GM19193 (cell line): ENCODE measurements at regions not wholly inside any gene's neighbourhood (a gene's known extent, or its start where the extent isn't known, plus 50 kb on each side); places are given as distances from the start of the nearest gene placed in this dataset.

ENCODE experiments used
- POLR2A ChIP-seq: IDR thresholded peaks from 4 replicates; pipeline ENCODE4 v1.6.1; 2011; ENCODE audit not compliant: insufficient read depth, insufficient read length; ENCODE audit errors: extremely low read depth

DNA sequence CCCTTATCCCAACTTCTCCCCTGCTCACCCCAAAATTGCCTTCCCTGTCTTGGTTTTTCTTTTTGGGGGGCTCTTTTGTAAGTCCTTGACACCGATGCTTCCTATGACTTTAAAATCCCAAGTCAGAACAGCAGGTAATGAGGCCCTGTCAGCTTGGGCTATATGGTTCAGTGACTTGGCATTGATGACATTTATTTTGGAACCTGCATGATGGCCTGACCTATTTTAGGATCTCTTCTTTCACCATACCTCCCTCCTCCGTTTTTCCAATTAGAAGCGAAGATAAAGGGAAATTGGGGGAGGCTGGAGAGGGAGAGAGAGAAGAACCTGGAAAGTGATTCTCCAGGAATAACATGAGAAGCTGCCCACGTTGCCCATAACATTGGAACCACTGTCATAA, 424.9 kb upstream of the AUTS2 start:
- TF ChIP-seq POLR2A, result no peak

DNA sequence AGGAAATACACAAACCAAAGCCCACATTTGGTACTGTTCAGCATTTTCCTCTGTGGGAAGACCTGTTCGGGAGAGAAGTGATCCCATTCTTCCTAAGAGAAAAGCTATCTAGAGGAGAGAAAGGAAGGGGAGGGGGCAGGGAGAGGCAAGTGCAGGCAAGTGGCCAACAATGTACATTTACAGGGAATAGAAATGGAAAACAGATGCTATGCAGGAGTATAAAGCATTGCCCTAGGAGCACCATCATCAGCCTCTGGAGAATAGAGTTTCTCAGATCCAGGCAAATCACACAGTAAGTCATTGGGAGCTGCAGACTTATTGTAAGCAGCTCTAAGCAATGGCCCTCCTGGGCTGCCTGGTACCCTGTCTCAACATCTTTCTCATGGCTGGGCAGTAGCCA, 424.4 kb upstream of the AUTS2 start:
- no peak for TF ChIP-seq POLR2A

DNA sequence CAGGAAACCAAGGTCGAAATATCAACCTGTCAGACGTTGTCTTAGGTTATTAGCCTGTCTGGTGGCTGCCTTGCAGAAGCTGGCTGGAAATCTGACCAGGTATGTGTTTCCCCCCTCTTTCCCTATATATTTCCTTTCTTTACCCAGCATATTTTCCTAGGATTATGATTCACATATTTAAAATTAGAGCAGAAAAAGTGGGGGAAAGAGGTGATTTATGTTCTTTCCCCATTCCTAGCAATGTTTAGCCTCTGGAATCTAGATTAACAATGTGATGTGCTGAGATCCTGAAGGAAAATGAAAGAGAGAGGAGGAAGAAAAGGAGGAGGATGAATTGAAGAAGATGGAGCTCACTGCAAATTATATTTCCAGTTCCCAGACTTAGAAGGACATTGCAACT, 421.4 kb upstream of the AUTS2 start:
- TF ChIP-seq POLR2A, result no peak

DNA sequence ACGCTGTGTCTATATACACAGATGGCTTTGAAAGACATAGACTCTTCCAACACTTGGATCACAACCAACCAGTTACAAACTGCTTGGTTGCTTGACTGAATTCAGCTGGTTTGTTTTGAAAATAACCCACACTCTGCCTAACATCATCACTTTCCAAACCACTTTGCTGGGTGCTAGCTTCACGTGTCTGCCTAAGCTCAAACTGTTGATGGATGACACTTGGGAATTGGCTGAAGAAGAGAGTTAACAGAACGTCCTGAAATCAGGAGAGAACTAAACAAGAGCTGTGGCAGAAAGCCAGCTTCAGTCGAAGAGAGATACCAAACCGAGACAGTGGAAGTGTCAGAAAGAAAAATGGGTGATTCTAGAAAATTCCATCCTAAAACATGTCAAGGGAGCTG, 420.8 kb upstream of the AUTS2 start:
- TF ChIP-seq POLR2A, result no peak

DNA sequence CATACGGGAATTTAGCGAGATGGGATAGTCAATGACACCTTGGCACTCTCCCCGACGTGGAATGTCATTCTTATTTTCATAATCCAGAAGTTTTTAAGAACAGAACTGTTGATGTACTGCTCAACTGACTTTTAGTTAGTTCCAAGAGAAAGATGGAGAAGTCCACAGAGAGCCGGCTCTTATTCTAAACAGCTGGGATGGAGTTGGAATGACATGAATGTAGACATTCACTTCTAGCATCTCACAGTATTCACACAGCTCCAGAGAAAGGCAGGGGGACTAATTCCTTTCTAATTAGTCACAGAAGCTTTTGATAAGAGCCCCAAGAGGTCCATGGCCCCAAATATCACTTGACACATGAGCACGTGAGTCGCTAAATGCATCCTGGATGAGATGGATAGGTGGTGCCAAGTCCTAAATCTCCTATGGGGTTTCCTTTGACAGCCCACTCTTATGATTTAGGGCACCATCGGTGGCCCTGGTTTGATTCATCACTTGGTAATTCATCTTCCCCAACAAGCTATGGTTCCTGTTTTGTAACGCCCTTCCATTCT, 420.3 kb upstream of the AUTS2 start:
- TF ChIP-seq POLR2A, result no peak

DNA sequence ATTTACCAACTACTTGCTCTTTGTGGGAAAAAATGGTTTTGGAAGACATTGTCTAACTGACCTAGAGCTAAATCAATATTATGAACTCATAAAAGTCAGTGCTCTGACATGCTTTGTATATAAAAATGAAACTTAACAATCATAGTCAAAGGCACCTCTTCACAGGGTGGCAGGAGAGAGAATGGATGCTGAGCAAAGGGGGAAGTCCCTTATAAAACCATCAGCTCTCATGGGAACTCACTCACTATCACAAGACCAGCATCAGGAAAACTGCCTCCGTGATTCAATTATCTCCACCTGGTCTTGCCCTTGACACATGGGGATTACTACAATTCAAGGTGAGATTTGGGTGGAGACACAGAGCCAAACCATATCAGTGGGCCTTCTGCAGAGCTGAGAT, 417.6 kb upstream of the AUTS2 start:
- TF ChIP-seq POLR2A, result no peak

DNA sequence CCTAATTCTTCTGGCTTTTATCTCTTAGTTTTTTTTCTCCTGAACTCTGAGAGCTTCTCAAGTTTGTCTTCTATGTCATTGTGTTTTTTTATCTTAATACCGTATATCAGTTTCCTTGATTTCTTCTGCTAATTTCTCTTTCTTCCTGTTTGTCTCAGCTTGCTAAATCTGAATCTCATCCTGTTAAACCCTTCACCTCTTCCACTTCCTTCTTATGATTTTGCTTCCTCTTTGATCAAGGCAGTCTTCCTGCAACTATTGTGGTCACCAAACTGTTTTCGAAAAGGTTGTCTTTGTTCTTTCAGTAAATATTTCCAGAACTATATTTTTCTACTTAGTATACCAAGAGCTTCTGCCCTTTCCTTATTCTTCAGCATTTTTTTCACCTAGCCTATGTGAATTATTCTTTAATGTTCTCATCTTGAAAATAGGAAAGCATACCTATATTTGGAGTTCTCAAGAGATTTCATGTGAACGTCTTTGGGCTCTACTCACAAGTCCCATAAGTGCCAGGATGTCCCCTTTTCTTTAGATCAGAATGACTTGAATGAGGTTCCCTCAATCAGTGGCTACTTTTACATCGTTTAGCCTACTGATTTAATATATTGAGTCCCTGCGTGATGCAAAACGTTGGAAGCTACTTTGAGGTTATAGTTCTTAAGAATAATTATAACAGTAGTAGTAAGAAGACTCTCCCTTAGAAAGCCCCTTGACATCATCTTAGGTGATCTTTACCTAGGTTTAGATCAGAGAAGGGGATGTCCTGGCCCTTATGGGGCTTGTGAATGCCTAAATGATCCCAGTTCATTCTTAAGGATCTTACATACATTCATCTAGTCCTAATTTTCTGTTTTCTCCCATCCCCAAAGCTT, 415.4 kb upstream of the AUTS2 start:
- TF ChIP-seq POLR2A, result no peak

DNA sequence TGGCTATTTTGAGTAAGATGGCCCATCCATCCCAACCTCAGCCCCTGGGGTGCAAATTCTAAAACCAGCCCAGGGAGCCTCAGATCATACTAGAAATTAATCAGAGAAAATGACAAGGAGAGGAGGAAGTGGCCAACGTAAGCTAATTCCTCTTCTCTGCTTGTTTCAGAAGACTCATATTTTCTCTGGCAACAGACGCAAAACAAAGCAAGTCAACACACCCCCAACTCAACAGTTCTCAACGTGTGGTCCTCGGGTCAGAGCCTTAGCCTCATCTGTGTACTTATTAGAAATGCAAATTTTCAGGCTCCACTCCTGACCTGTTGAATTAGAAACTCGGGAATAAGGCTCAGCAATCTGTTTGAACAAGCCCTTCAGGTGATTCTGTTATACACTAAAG, 413.9 kb upstream of the AUTS2 start:
- no peak for TF ChIP-seq POLR2A

DNA sequence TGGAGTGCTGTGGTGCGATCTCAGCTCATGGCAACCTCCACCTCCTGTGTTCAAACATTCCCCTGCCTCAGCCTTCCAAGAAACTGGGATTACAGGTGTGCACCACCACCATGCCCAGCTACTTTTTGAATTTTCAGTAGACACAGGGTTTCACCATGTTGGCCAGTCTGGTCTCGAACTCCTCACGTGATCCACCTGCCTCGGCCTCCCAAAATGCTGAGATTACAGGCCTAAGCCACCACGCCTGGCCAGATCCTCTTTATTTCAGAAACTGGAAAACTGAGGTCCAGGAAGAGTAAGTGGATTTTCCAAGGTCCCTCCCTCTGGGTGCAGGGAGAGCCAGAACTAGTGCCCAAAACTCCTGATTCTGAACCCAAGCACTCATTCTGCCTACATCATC, 413.1 kb upstream of the AUTS2 start:
- no peak for TF ChIP-seq POLR2A

DNA sequence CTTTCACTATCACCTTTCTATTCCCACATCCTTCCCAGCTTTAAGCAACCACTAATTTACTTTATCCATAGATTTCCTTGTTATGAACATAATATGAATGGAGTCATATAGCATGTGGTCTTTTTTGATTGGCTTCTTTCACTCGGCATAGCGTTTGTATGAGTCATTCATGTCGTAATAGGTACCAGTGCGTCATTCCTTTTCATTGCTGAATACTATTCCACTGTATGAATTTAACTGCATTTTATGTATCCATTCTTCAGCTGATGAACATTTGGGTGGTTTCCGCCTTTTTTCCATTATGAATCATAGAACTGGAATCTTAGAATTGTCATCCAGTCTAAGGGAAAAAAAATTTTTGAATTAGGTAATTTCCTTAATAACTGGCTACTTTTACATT, 411.3 kb upstream of the AUTS2 start:
- TF ChIP-seq POLR2A, result no peak

DNA sequence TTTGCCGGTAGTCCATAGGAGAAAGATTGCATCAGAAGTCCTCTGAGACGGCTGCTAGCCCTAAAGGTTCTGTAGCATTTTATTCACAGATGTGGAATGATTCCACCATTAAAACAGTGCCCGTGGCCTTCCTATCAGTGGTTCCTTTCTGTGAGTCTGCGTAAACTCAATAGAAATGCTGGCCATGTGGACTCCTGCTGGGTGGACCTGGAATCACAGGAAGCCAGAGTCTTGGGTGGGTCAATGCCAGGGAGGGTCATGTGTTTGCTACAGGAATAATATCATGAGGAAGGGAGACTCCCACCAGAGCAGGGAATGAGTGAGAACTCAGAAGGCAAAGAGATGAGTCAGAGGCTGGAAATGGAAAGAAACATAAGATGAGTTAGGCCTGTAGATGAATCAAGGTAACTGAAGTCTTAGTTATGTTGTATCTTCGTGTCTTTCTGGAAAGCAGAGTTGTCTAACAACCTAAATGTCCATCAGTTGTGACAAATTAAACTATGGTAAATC, 410.4 kb upstream of the AUTS2 start:
- no peak for TF ChIP-seq POLR2A

DNA sequence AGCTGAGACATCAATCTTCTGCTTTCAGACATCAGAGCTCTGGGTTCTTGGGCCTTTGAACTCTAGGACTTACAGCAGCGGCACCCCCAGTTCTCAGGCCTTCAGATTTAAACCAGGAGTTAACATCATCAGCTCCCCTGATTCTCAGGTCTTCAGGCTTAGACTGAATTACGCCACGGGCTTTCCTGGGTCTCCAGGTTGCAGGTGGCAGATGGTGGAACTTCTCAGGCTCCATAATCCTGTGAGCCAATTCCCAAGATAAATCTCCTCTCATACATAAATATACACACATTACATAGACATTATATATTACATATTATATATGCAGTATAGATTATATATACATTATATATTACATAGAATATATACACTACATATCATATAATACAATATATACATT, 408.9 kb upstream of the AUTS2 start:
- no peak for TF ChIP-seq POLR2A

DNA sequence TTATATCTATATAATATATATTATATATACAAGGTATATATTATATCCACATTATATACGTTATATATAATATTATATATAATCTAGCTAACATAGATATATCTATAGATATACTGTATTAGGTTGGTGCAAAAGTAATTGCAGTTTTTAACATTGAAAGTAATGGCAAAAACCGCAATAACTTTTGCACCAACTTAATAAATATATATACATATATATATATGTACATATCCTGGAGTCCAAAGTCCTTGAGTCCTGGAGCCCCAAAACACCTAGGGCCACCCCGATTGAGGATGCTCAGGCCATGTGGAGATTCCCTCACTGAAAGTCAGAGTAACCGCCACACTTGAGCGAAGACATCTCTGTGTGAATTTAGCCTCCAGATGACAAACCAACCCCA, 408.2 kb upstream of the AUTS2 start:
- no peak for TF ChIP-seq POLR2A

DNA sequence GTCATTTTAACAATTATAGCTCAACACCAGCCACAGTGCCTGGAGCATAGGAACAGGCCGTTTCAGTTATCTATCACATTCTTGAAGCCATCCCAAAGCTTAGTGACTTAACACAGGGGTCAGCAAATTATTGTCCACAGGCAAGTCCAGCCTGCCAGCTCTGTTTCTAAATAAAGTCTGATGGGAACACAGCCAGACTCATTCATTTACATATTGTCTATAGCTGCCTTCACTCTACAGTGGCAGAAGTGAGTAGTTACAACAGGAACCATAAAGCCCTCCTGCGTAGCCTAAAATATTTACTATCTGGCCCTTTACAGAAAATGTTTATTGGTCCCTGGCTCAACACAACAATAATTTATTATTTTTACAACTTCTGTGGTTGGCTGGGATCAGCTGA, 407.5 kb upstream of the AUTS2 start:
- no peak for TF ChIP-seq POLR2A

DNA sequence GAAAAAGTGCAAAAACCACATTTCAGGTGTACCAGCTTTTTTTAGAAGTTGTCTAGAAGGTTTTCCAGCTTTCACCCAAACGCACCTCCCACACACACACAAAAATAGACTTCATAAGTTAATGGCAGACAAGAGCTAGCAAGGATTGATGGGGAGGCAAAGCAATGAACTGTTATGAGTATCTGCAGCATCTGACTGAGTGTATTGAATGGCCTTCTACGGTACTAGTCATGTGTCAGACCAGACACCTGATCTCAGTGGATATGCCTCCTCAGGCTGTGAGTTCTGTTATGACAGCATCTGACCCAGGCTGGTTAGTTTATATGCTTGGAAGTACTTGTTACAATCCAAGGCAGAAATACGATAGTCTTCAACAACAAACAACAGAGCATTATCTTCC, 406.1 kb upstream of the AUTS2 start:
- no peak for TF ChIP-seq POLR2A

DNA sequence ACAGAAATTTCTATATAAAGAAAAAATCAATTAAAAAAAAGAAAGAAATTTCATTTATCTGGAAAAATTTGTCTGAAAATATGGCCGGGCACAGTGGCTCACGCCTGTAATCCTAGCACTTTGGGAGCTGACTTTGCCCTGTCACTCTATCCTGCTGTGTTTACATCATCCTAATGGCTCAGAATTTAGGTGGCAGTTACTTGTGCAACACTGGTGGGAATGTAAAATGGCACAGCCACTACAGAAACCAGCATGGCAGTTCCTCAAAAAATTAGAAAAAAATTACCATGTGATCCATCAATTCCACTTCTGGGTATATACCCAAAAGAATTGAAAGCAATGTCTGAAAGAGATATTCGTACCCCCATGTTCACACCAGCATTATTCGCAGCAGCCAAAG, 405.2 kb upstream of the AUTS2 start:
- TF ChIP-seq POLR2A, result no peak

DNA sequence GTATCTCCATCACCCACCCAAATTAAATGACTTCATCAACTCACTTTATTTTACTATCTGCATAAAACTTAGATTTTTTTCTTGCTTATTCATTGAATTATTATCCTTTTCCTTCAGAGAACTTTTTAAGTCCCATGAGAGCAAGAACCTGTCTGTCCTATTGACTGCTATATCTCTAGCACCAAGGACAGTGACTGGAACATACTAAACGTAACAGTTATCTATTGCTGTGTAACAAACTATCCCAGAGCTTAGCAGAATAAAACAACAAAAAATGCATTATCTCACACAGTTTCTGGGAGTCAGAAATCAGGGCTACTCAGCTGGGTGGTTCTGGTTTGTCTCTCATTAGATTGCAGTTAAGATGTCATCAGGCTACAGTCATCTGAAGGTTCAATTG, 401.7 kb upstream of the AUTS2 start:
- TF ChIP-seq POLR2A, result no peak

DNA sequence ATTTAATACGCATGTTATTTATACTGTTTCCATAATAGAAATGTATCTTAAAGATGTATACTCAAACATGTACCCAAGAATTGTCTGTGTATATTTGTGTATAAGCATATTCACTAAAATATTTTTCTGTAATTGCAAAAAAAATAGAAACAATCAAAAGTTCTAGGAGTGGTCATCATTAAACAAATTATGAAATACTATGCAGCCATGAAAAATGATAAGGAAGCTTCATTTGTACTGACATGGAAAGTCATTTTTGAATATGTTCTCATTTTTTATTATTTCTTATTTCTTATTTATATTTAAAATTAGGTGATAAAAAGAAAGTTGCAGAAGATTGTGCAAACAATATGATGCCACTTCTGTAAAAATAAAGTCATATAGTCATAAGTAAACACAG, 400.0 kb upstream of the AUTS2 start:
- no peak for TF ChIP-seq POLR2A

DNA sequence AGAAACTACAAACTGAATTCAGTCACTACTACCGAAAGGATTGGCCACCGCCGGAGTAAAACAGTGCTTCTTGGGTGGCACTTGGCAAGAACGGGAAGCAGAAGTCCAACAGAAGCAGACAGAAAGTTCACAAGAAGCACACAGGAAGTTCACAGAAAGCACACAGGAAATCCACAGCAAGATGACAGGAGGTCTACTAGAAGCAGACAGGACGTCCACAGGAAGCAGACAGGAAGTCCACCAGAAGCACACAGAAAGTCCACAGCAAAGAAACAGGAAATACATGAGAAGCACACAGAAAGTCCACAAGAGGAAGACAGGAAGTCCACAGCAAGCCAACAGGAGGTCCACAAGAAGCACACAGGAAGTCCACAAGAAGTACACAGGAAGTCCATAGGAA, 399.2 kb upstream of the AUTS2 start:
- TF ChIP-seq POLR2A, result no peak
